ENCODE measurements at regions not wholly inside any gene's neighbourhood (a gene's known extent, or its start where the extent isn't known, plus 50 kb on each side); places are given as distances from the start of the nearest gene placed in this dataset.

GRCh38 chr16:85497622-85498314, 115.4 kb upstream of the GSE1 start:
- Histone ChIP-seq H3K36me3 (replicated peaks in 1 of 2; ENCODE audit: control insufficient read depth in 1 of 2, insufficient read depth in 2 of 2, low read length in 1 of 2) (no peaks in the 10 kb centered on the region), H3K27ac (ENCODE audit: low read depth in 2 of 2, low read length in 1 of 2) (no peak overlapping the region), H3K9me3 (no peaks in the 10 kb centered on the region), H3F3A (replicated peaks; ENCODE audit: insufficient read depth) (no peaks in the 10 kb centered on the region), H3K9ac (no peak overlapping the region), H2AFZ (ENCODE audit: low read depth) (no peak overlapping the region), H3K79me2 (ENCODE audit: insufficient read depth) (no peaks in the 10 kb centered on the region), H3K4me3 (ENCODE audit: low read depth in 2 of 2, low read length in 1 of 2) (no peak overlapping the region), H4K20me1 (ENCODE audit: insufficient read depth) (no peaks in the 10 kb centered on the region), H3K4me1 (ENCODE audit: control insufficient read depth in 1 of 2, insufficient read depth in 2 of 2, low read depth in 1 of 2, low read length in 1 of 2) (peaks cover 0 to 8% of the 10 kb centered on the region in 2 experiments; a peak in 1 of 4 replicates), H3K4me2 (no peak overlapping the region), H3K27me3 (ENCODE audit: insufficient read depth) (no peaks in the 10 kb centered on the region), H3K9me2 (no peaks in the 10 kb centered on the region)
- TF ChIP-seq USF2 (IDR thresholded peaks at IDR 0.05; ENCODE audit: borderline replicate concordance, low read depth, low read length) (no peak), TCF12 (IDR thresholded peaks at IDR 0.05) (no peak), JUND (IDR thresholded peaks at IDR 0.05) (no peak), MEF2A (IDR thresholded peaks at IDR 0.05; ENCODE audit: borderline replicate concordance, low read depth) (no peak), ZBTB33 (IDR thresholded peaks at IDR 0.05; ENCODE audit: borderline replicate concordance, low read depth) (no peak), SMC3 (IDR thresholded peaks at IDR 0.05; ENCODE audit: low read depth, low read length) (no peak), TAF1 (IDR thresholded peaks at IDR 0.05; ENCODE audit: borderline replicate concordance, low read depth, low read length) (no peak), IRF3 (IDR thresholded peaks at IDR 0.05; ENCODE audit: low read depth, low read length) (no peak), EP300 (IDR thresholded peaks at IDR 0.05; ENCODE audit: borderline replicate concordance in 1 of 2, low read depth in 1 of 2, low read length in 1 of 2) (no peak), RXRA (IDR thresholded peaks at IDR 0.05; ENCODE audit: borderline replicate concordance, low read depth) (no peak), CHD2 (IDR thresholded peaks at IDR 0.05; ENCODE audit: low read length, partially characterized antibody) (no peak), RFX5 (IDR thresholded peaks at IDR 0.05; ENCODE audit: low read length) (no peak), GABPA (IDR thresholded peaks at IDR 0.05; ENCODE audit: low read depth) (no peak)
- CTCF ChIA-PET: interaction anchor here (1.3 kb wide), 1 partner anchor 11 kb away, joined by 3 read pairs; no protein-coding TSS in a partner anchor
- POLR2A ChIA-PET: no interaction called here
- 87% methylated on average over 13 of the region's 17 CpGs for WGBS (ENCODE audit: low lambda C conversion rate)
- no peak for DNase-seq

- H3K79me2 ChIP-seq (ENCODE audit: insufficient read depth): no peaks in the 10 kb centered on the region
- no peaks in the 10 kb centered on the region for H3F3A ChIP-seq (replicated peaks; ENCODE audit: insufficient read depth)
- H4K20me1 ChIP-seq (ENCODE audit: insufficient read depth): no peaks in the 10 kb centered on the region
- no peaks in the 10 kb centered on the region for H3K9me2 ChIP-seq
- H3K27ac ChIP-seq (ENCODE audit: low read depth in 2 of 2, low read length in 1 of 2): no peak overlapping the region
- ChIA-PET POLR2A (no interaction called here), CTCF (interaction anchor here (1.3 kb wide), 1 partner anchor 10 kb away, joined by 3 read pairs; no protein-coding TSS in a partner anchor)
- no peak for DNase-seq
- WGBS (ENCODE audit: low lambda C conversion rate): 98% methylated on average over 6 of the region's 8 CpGs
- no peak overlapping the region for H3K4me2 ChIP-seq
- no peaks in the 10 kb centered on the region for H3K27me3 ChIP-seq (ENCODE audit: insufficient read depth)
- H2AFZ ChIP-seq (ENCODE audit: low read depth): no peak overlapping the region
- no peak overlapping the region for H3K4me3 ChIP-seq (ENCODE audit: low read depth in 2 of 2, low read length in 1 of 2)
- H3K9ac ChIP-seq: no peak overlapping the region
- H3K36me3 ChIP-seq (replicated peaks in 1 of 2; ENCODE audit: control insufficient read depth in 1 of 2, insufficient read depth in 2 of 2, low read length in 1 of 2): no peaks in the 10 kb centered on the region
- H3K9me3 ChIP-seq: no peaks in the 10 kb centered on the region
- peaks cover 0 to 8% of the 10 kb centered on the region in 2 experiments; a peak in 1 of 4 replicates for H3K4me1 ChIP-seq (ENCODE audit: control insufficient read depth in 1 of 2, insufficient read depth in 2 of 2, low read depth in 1 of 2, low read length in 1 of 2)
- TF ChIP-seq TCF12 (IDR thresholded peaks at IDR 0.05): no peak
- no peak for TF ChIP-seq IRF3 (IDR thresholded peaks at IDR 0.05; ENCODE audit: low read depth, low read length)
- no peak for TF ChIP-seq GABPA (IDR thresholded peaks at IDR 0.05; ENCODE audit: low read depth)
- TF ChIP-seq RAD21 (IDR thresholded peaks at IDR 0.05; ENCODE audit: low read length): no peak
- TF ChIP-seq TEAD4 (IDR thresholded peaks at IDR 0.05; ENCODE audit: borderline replicate concordance, insufficient read depth): no peak
- TF ChIP-seq USF2 (IDR thresholded peaks at IDR 0.05; ENCODE audit: borderline replicate concordance, low read depth, low read length): no peak
- TF ChIP-seq GATA2 (CRISPR knock-in tag; IDR thresholded peaks at IDR 0.05): no peak
- no peak for TF ChIP-seq CTCF (IDR thresholded peaks at IDR 0.05)
- TF ChIP-seq EP300 (IDR thresholded peaks at IDR 0.05; ENCODE audit: borderline replicate concordance in 1 of 2, low read depth in 1 of 2, low read length in 1 of 2): no peak
- TF ChIP-seq POLR2AphosphoS5 (IDR thresholded peaks at IDR 0.05; ENCODE audit: low read depth, low read length): no peak
- TF ChIP-seq TAF1 (IDR thresholded peaks at IDR 0.05; ENCODE audit: borderline replicate concordance, low read depth, low read length): no peak
Observed at GRCh38 chr16:85498607-85499006, 114.5 kb upstream of the GSE1 start.
